GM08714 (cell line): ENCODE measurements at regions not wholly inside any gene's neighbourhood (a gene's known extent, or its start where the extent isn't known, plus 50 kb on each side); places are given as distances from the start of the nearest gene placed in this dataset.
"Not testable (repeated sequence)": the region's sequence is repeated elsewhere in the genome, so short reads cannot be mapped to it uniquely, and the experiment has no call there.

Experiments used
- H3K4me3 ChIP-seq: fragments of 200-500 bp; sonication (Bioruptor generic); 2 replicates; pipeline ENCODE4 v1.5.1; 2014; ENCODE audit warnings: mild to moderate bottlenecking, low read length, inconsistent platforms
- ZNF274 ChIP-seq: IDR thresholded peaks from 2 replicates; pipeline ENCODE4 v1.6.1; 2012; ENCODE audit warnings: mild to moderate bottlenecking, low read depth, low read length

- no peak overlapping the region for H3K4me3 ChIP-seq
- no peak for TF ChIP-seq ZNF274
These were observed 121.4 kb downstream of the MED10 start for GRCh38 chr5:6256901-6257300.

- no peak for TF ChIP-seq ZNF274
- H3K4me3 ChIP-seq: no peak overlapping the region
These were observed 122.4 kb downstream of the MED10 start for GRCh38 chr5:6255956-6256355.

- no peak for TF ChIP-seq ZNF274
- H3K4me3 ChIP-seq: no peak overlapping the region
These were observed 124.5 kb downstream of the MED10 start for GRCh38 chr5:6253846-6254245.

GRCh38 chr5:6253281-6253680 lies 125.1 kb downstream of the MED10 start:
- H3K4me3 ChIP-seq: no peak overlapping the region
- no peak for TF ChIP-seq ZNF274

- H3K4me3 ChIP-seq: no peak overlapping the region
- TF ChIP-seq ZNF274: no peak
These were observed 125.8 kb downstream of the MED10 start for GRCh38 chr5:6252581-6252980.

DNA sequence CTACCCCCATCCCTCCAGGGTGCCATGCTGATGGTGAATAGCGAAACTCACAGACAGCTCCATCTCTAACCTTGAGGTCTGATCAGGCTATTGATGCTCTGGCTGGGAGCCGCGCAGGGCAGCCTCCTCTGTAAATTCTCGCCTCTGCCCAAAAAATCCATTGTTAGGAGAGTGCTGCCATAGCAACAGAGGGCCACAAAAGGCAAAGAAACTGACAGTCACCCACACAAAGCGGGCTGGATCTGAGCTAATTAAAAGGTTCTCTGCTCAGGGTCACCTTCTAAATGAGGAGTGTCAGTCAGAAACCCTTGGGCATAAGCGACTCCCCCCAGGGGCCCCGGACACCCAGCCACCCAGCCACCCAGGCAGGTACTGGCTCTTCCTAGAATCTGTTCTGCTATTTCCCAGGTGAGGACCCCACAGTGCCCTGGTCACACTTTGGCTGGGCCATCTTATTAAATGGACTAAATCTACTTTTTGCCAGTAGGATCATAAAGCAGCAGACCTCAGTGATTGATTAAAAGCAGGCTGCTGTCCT lies 126.7 kb downstream of the MED10 start:
- no peak overlapping the region for H3K4me3 ChIP-seq
- no peak for TF ChIP-seq ZNF274

DNA sequence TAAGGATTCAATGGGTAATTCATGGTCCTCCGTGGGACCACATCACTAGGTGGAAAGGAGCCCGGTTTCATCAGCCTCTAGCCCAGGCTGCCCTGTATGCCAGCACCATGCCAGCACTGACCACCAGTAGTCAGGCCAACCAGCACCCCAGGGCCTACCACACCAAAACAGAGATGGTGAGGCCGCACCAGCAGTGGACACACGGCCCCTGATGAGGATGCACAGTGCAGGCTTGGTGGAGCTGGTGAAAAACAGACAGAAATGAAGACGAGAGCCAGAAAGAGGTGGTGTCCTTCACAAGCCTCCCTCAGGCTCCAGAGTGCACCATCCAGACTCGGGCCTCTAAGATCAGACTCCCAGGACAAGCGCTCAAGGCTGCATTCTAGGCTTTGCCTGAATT lies 128.2 kb downstream of the MED10 start:
- H3K4me3 ChIP-seq: no peak overlapping the region
- no peak for TF ChIP-seq ZNF274

DNA sequence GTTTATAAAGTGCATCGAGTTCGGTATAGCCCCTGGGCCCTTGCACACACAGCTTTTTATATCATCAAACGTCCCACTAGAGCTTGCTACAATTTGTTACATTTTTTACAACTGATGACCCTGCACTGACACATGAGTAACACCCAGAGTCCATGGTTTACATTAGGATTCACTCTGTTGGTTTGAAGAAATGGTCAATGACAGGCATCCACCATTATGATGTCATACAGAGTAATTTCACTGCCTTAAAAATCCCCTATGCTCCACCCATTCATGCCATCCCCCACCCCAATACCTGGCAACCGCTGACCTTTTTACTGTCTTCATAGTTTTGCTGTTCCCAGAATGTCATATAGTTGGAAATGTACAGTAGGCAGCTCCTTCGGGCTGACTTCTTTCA lies 130.2 kb downstream of the MED10 start:
- no peak for TF ChIP-seq ZNF274

GRCh38 chr5:6246820-6247437 lies 131.4 kb downstream of the MED10 start:
- TF ChIP-seq ZNF274: no peak
- H3K4me3 ChIP-seq: no peak overlapping the region

More for the DNA sequence above, 130.2 kb downstream of the MED10 start:
- no peak overlapping the region for H3K4me3 ChIP-seq

GRCh38 chr5:6244339-6244714 lies 134.0 kb downstream of the MED10 start:
- no peak overlapping the region for H3K4me3 ChIP-seq
- no peak for TF ChIP-seq ZNF274

DNA sequence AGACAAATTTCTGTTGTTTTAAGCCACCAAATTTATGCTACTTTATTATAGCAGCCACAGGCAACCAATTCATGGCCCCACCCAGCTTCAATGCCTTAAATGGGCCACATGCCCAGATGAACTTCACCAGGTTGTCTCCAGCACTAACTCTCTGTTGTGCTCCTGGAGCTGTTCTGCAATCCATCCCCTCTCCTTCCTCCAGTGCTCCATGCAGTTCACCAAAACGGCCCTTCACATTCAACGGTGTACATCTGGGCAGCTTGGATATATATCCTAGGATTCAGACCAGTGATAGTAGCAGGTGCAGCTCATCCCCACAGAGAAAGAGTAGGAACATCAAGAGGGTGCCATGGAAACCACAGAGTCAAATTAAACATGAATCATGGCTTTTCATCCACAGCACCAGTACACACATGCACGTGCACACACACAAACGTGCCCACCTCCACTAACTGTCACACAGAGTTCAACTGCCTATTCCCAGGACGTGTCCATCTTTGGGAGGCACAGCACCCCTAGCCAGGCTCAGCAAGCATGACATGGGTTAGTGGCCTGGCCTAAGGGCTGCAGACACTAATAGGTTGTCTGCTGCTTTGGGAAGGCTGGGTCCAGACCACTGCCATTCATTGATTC lies 134.5 kb downstream of the MED10 start:
- H3K4me3 ChIP-seq: no peak overlapping the region
- TF ChIP-seq ZNF274: no peak

- not testable (repeated sequence) for H3K4me3 ChIP-seq
These were observed 137.3 kb downstream of the MED10 start for GRCh38 chr5:6241056-6241455.

DNA sequence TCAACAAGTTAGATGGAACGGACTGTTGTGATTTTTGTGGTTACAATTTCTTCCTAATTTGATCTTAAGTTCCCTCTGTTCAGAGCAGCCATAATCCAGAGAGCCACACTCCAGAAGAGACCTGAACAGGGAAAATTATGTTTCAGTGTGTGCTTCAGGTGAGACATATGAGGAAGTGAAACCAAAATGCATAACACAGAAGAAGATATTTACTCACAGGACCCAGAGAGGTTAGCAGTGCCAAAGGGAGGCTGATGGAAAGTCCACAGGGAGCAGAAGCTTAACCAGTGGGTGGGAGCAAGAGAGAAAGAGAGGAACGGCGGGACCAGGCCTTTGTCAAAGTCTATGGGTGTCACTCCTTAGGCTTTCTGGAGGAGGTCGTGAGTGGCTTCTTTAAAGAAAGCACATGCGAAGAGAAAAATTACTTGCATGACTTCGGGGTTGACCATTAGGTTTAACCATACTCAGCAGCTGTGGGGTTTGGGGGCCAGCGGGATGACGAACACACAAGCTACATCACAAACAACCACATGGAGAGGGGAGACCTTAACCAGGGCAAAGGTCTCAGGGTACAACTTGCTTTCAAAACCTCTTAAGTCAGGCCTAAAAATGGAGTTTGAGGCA lies 141.4 kb downstream of the MED10 start:
- no peak overlapping the region for H3K4me3 ChIP-seq
- no peak for TF ChIP-seq ZNF274

- TF ChIP-seq ZNF274: no peak
These were observed 142.1 kb downstream of the MED10 start for GRCh38 chr5:6236170-6236793.

DNA sequence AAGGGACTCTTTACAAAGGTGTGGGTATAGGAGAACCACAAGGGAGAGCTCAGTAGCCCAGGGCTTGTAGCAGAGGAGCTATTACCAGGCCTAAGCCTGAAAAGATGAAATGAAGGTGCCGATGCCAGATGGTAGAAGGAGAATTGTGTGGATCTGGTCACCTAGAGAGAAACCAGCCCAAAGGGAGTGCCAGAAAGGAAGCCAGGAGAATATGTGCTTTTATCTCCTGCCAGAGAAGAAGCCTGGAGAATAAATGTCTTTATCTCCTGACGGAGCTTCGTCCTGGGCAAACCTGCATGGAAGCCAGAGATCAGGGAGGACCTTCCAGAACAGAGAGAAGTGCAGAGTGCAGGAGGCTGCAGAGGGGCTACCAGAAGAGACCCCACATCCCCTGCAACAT lies 142.6 kb downstream of the MED10 start:
- TF ChIP-seq ZNF274: no peak
- H3K4me3 ChIP-seq: no peak overlapping the region

More at GRCh38 chr5:6236170-6236793, 142.1 kb downstream of the MED10 start:
- H3K4me3 ChIP-seq: no peak overlapping the region
